Trophoblast cell (in vitro differentiated cells and primary cell): ENCODE measurements at regions not wholly inside any gene's neighbourhood (a gene's known extent, or its start where the extent isn't known, plus 50 kb on each side); places are given as distances from the start of the nearest gene placed in this dataset.

Experiments used
- DNase-seq, 2 donors: peaks; one replicate each; pipeline ENCODE4 v3.0.0-alpha.2; 2016
- H2AFZ ChIP-seq: 2 replicates; pipeline ENCODE4 v1.6.1; 2013; ENCODE audit warnings: low read length, moderate library complexity, mild to moderate bottlenecking; ENCODE audit not compliant: insufficient read depth, poor library complexity
- H2AK5ac ChIP-seq: 2 replicates; pipeline ENCODE4 v1.6.1; 2013; ENCODE audit warnings: mild to moderate bottlenecking, low read length
- H2BK120ac ChIP-seq: 2 replicates; pipeline ENCODE4 v1.6.1; 2013; ENCODE audit warnings: low read length, mild to moderate bottlenecking, moderate library complexity; ENCODE audit not compliant: insufficient read depth, poor library complexity
- H2BK12ac ChIP-seq: 2 replicates; pipeline ENCODE4 v1.6.1; 2013; ENCODE audit warnings: mild to moderate bottlenecking, low read length, moderate library complexity
- H2BK5ac ChIP-seq: 2 replicates; pipeline ENCODE4 v1.6.1; 2013; ENCODE audit warnings: low read length, low read depth, moderate library complexity, mild to moderate bottlenecking; ENCODE audit not compliant: poor library complexity
- H3K14ac ChIP-seq: 2 replicates; pipeline ENCODE4 v1.6.1; 2013; ENCODE audit warnings: mild to moderate bottlenecking, low read length
- H3K18ac ChIP-seq: 2 replicates; pipeline ENCODE4 v1.6.1; 2013; ENCODE audit warnings: mild to moderate bottlenecking, low read length
- H3K23ac ChIP-seq: 2 replicates; pipeline ENCODE4 v1.6.1; 2013; ENCODE audit warnings: low read length
- H3K27ac ChIP-seq: 2 replicates; pipeline ENCODE4 v1.5.1; 2013; ENCODE audit warnings: low read depth, mild to moderate bottlenecking, inconsistent platforms, low read length, moderate library complexity
- H3K27me3 ChIP-seq: 2 replicates; pipeline ENCODE4 v1.6.1; 2013; ENCODE audit warnings: inconsistent platforms, mild to moderate bottlenecking, low read length, moderate library complexity; ENCODE audit not compliant: insufficient read depth
- H3K36me3 ChIP-seq, 2 experiments: 1 replicate in 1 of 2; 2 replicates in 1 of 2; pipeline ENCODE4 v1.6.1; 2013; ENCODE audit warnings: low read length in 2 of 2, mild to moderate bottlenecking in 2 of 2, moderate library complexity in 1 of 2; ENCODE audit not compliant: insufficient read depth in 2 of 2, control insufficient read depth in 1 of 2
- H3K4ac ChIP-seq: 2 replicates; pipeline ENCODE4 v1.6.1; 2013; ENCODE audit warnings: low read depth, mild to moderate bottlenecking, low read length, moderate library complexity
- H3K4me1 ChIP-seq, 2 experiments: 1 replicate in 1 of 2; 2 replicates in 1 of 2; pipeline ENCODE4 v1.6.1; 2013; ENCODE audit warnings: low read length in 2 of 2, mild to moderate bottlenecking in 2 of 2, moderate library complexity in 1 of 2; ENCODE audit not compliant: insufficient read depth in 2 of 2, control insufficient read depth in 1 of 2
- H3K4me2 ChIP-seq: 2 replicates; pipeline ENCODE4 v1.6.1; 2013; ENCODE audit warnings: inconsistent platforms, mild to moderate bottlenecking, low read length, moderate library complexity
- H3K4me3 ChIP-seq: 2 replicates; pipeline ENCODE4 v1.5.1; 2013; ENCODE audit warnings: mild to moderate bottlenecking, low read depth, low read length, inconsistent platforms
- H3K79me1 ChIP-seq: one replicate; pipeline ENCODE4 v1.6.1; 2013; ENCODE audit warnings: low read length
- H3K79me2 ChIP-seq: 2 replicates; pipeline ENCODE4 v1.6.1; 2013; ENCODE audit warnings: low read length, mild to moderate bottlenecking; ENCODE audit not compliant: control insufficient read depth, insufficient read depth, poor library complexity
- H3K9ac ChIP-seq: 2 replicates; pipeline ENCODE4 v1.6.1; 2013; ENCODE audit warnings: mild to moderate bottlenecking, low read length
- H3K9me3 ChIP-seq: 2 replicates; pipeline ENCODE4 v1.6.1; 2013; ENCODE audit warnings: low read depth, mild to moderate bottlenecking, control low read depth, inconsistent platforms, low read length; ENCODE audit not compliant: insufficient read depth
- H4K12ac ChIP-seq: 2 replicates; pipeline ENCODE4 v1.6.1; 2013; ENCODE audit warnings: low read depth, mild to moderate bottlenecking, low read length, moderate library complexity
- H4K8ac ChIP-seq: 2 replicates; pipeline ENCODE4 v1.6.1; 2013; ENCODE audit warnings: low read depth, mild to moderate bottlenecking, low read length, moderate library complexity
- H4K91ac ChIP-seq: one replicate; pipeline ENCODE4 v1.6.1; 2013; ENCODE audit warnings: low read depth, mild to moderate bottlenecking, low read length, moderate library complexity
- WGBS: extraction: QIAGEN DNeasy Blood & Tissue Kit; methylation state at CpG from one replicate; pipeline ENCODE4 v1.1.7; 2013; ENCODE audit warnings: missing lambda C conversion rate; ENCODE audit not compliant: insufficient read length, insufficient coverage; ENCODE audit errors: extremely low coverage; 5-methylcytosine and 5-hydroxymethylcytosine counted together

DNA sequence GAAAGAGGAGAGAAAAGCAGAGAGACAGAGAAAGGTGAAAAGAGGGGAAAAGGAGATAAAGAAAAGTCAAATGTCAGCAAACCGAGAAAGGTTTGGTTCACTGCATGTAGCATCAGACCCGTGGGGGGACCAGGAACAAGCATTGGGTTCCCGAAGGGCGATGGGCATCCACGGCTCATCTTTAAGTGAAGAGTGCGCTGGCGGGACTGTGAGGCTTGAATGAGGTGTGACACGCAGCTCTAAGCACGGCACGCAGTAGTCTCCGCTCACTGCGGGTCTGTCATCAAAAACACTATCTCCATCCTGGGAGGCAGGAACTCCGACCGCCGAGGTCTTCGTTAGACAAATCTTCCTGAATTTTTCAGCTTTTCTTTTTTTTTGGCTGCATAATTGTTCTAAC lies 173.4 kb upstream of the PFKP start:
- H3K27ac ChIP-seq, result no peak overlapping the region
- H4K8ac ChIP-seq, result no peak overlapping the region
- H2AK5ac ChIP-seq, result no peak overlapping the region
- H3K9ac ChIP-seq, result no peak overlapping the region
- no peaks in the 10 kb centered on the region for H3K79me2 ChIP-seq
- H3K23ac ChIP-seq, result no peak overlapping the region
- no CpG with 5 or more reads among the region's 16 CpGs for whole genome bisulfite sequencing
- H3K4ac ChIP-seq, result no peak overlapping the region
- no peak overlapping the region for H2AFZ ChIP-seq
- H3K9me3 ChIP-seq, result no peaks in the 10 kb centered on the region
- no peak overlapping the region for H2BK120ac ChIP-seq
- no peak for DNase-seq
- H3K4me3 ChIP-seq, result no peak overlapping the region
- H3K14ac ChIP-seq, result no peak overlapping the region
- no peaks in the 10 kb centered on the region for H3K79me1 ChIP-seq
- no peak overlapping the region for H3K18ac ChIP-seq
- no peak overlapping the region for H4K91ac ChIP-seq
- H3K36me3 ChIP-seq, result no peaks in the 10 kb centered on the region
- H2BK12ac ChIP-seq, result no peak overlapping the region
- no peaks in the 10 kb centered on the region for H3K27me3 ChIP-seq
- H3K4me1 ChIP-seq, result peaks cover 0 to 2% of the 10 kb centered on the region in 2 experiments
- H4K12ac ChIP-seq, result no peak overlapping the region
- no peak overlapping the region for H2BK5ac ChIP-seq
- no peak overlapping the region for H3K4me2 ChIP-seq

- Histone ChIP-seq H2BK5ac (no peak overlapping the region), H2AK5ac (no peak overlapping the region), H3K79me1 (no peaks in the 10 kb centered on the region), H3K79me2 (no peaks in the 10 kb centered on the region), H3K18ac (no peak overlapping the region), H4K8ac (no peak overlapping the region), H2BK120ac (no peak overlapping the region), H2AFZ (no peak overlapping the region), H3K9ac (no peak overlapping the region), H3K36me3 (no peaks in the 10 kb centered on the region), H3K23ac (no peak overlapping the region), H3K4me2 (no peak overlapping the region), H2BK12ac (no peak overlapping the region), H4K91ac (no peak overlapping the region), H3K14ac (no peak overlapping the region), H4K12ac (no peak overlapping the region), H3K4ac (no peak overlapping the region), H3K27me3 (no peaks in the 10 kb centered on the region), H3K9me3 (peaks cover 6% of the 10 kb centered on the region), H3K4me3 (no peak overlapping the region), H3K4me1 (peaks cover 0 to 2% of the 10 kb centered on the region in 2 experiments), H3K27ac (no peak overlapping the region)
- no CpG with 5 or more reads among the region's 21 CpGs for WGBS
- no peak for DNase-seq
Measured at GRCh38 chr10:2893158-2893845, 174.0 kb upstream of the PFKP start.

DNA sequence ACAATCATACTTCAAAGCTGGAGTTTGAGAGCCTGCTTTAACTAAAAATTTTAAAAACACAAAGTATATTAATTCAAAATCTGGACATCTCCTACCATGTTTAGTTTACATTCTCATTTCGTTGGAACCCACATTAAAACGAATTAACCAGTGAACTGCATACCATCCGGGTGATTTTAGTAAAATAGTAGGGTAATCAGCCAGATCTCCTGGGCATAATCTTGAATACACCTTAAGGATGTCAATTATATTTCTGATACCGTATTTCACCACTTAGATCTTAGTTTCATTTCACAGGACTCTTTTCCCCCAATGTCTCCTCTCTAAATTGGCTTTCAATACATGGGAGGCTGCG lies 175.6 kb upstream of the PFKP start:
- Histone ChIP-seq H3K14ac (no peak overlapping the region), H4K8ac (no peak overlapping the region), H4K12ac (no peak overlapping the region), H3K27ac (no peak overlapping the region), H3K79me1 (no peaks in the 10 kb centered on the region), H3K27me3 (no peaks in the 10 kb centered on the region), H2AK5ac (no peak overlapping the region), H3K4me2 (no peak overlapping the region), H3K23ac (no peak overlapping the region), H2AFZ (no peak overlapping the region), H3K79me2 (no peaks in the 10 kb centered on the region), H3K36me3 (no peaks in the 10 kb centered on the region), H3K4me3 (no peak overlapping the region), H3K4ac (no peak overlapping the region), H3K9me3 (peaks cover 7% of the 10 kb centered on the region), H2BK120ac (no peak overlapping the region), H3K4me1 (no peaks in the 10 kb centered on the region), H2BK5ac (no peak overlapping the region), H2BK12ac (no peak overlapping the region), H4K91ac (no peak overlapping the region), H3K18ac (no peak overlapping the region), H3K9ac (no peak overlapping the region)
- DNase-seq, result no peak
- no CpG with 5 or more reads among the region's 5 CpGs for WGBS

- Histone ChIP-seq H3K23ac (no peak overlapping the region), H3K79me2 (no peaks in the 10 kb centered on the region), H3K4ac (no peak overlapping the region), H3K18ac (no peak overlapping the region), H3K36me3 (no peaks in the 10 kb centered on the region), H4K8ac (no peak overlapping the region), H2AK5ac (no peak overlapping the region), H4K12ac (no peak overlapping the region), H3K9ac (peak overlapping the region; percentile 5), H3K4me2 (no peak overlapping the region), H2BK5ac (no peak overlapping the region), H4K91ac (no peak overlapping the region), H3K27me3 (no peaks in the 10 kb centered on the region), H3K4me1 (no peaks in the 10 kb centered on the region), H3K79me1 (no peaks in the 10 kb centered on the region), H3K9me3 (peaks cover 7% of the 10 kb centered on the region), H2AFZ (no peak overlapping the region), H3K27ac (no peak overlapping the region), H2BK12ac (no peak overlapping the region), H2BK120ac (no peak overlapping the region), H3K4me3 (no peak overlapping the region), H3K14ac (no peak overlapping the region)
- no CpG with 5 or more reads among the region's 14 CpGs for WGBS
- no peak for DNase-seq
Measured at GRCh38 chr10:2891073-2891769, 176.1 kb upstream of the PFKP start.
